ENCODE measurements at regions not wholly inside any gene's neighbourhood (a gene's known extent, or its start where the extent isn't known, plus 50 kb on each side); places are given as distances from the start of the nearest gene placed in this dataset.

GRCh38 chr12:97151481-97151880 lies 244.4 kb downstream of the NEDD1 start:
- Histone ChIP-seq H3K9me3 (ENCODE audit: control extremely low read depth in 1 of 3, control insufficient read depth in 2 of 3, insufficient read depth in 1 of 3, low read length in 2 of 3) (no peaks in the 10 kb centered on the region), H3K27ac (ENCODE audit: low read length in 2 of 2) (no peak overlapping the region), H3K79me2 (ENCODE audit: control insufficient read depth, insufficient read depth, low read length) (no peaks in the 10 kb centered on the region), H3K4me3 (ENCODE audit: control extremely low read depth in 1 of 5, extremely low read depth in 1 of 5, insufficient read depth in 1 of 5, low read depth in 2 of 5, low read length in 4 of 5) (no peak overlapping the region), H2AFZ (ENCODE audit: insufficient read depth, low read depth, low read length, poor library complexity, severe bottlenecking) (no peak overlapping the region), H3K4me1 (ENCODE audit: control insufficient read depth in 2 of 2, insufficient read depth in 2 of 2, low read length in 2 of 2) (no peaks in the 10 kb centered on the region), H3K4me2 (replicated peaks; ENCODE audit: low read depth, low read length, poor library complexity, severe bottlenecking) (no peak overlapping the region), H3K36me3 (replicated peaks in 1 of 2; ENCODE audit: control extremely low read depth in 1 of 2, control insufficient read depth in 1 of 2, extremely low read depth in 1 of 2, insufficient read depth in 2 of 2, low read length in 1 of 2) (no peaks in the 10 kb centered on the region), H3K27me3 (replicated peaks in 1 of 4; ENCODE audit: control extremely low read depth in 1 of 4, control insufficient read depth in 3 of 4, insufficient read depth in 4 of 4, low read length in 3 of 4) (peaks cover 0 to 5% (median 2%) of the 10 kb centered on the region in 4 experiments), H3K9ac (ENCODE audit: low read length) (no peak overlapping the region), H4K20me1 (ENCODE audit: control insufficient read depth, insufficient read depth, low read length, poor library complexity, severe bottlenecking) (no peaks in the 10 kb centered on the region)
- TF ChIP-seq CTCF (IDR thresholded peaks at IDR 0.05) (no peak), EZH2 (IDR thresholded peaks at IDR 0.05; ENCODE audit: borderline replicate concordance, insufficient read depth, low read depth, low read length, poor library complexity, severe bottlenecking) (no peak)
- intact Hi-C loops (cut with micrococcal nuclease), result no loop called here
- ATAC-seq (ENCODE audit: low read depth) (no peak), DNase-seq (no peak)
- POLR2A ChIA-PET, result no interaction called here
- no peak overlapping the region for H3K27ac Mint-ChIP-seq
- H3K4me1 Mint-ChIP-seq, result no peaks in the 10 kb centered on the region
- no CpG with 5 or more reads among the region's 1 CpG for WGBS (ENCODE audit: insufficient coverage)
- H3K9me3 Mint-ChIP-seq (ENCODE audit: insufficient read depth), result no peaks in the 10 kb centered on the region
- CTCF ChIA-PET, result interaction anchor here (0.7 to 10.6 kb wide), 4 partner anchors 7 to 1221 kb away, joined by 3 to 126 read pairs (median 19); no protein-coding TSS in a partner anchor
- H3K4me3 Mint-ChIP-seq, result no peak overlapping the region
- peaks cover 9% of the 10 kb centered on the region for H3K27me3 Mint-ChIP-seq

- Histone ChIP-seq H3K4me3 (ENCODE audit: control extremely low read depth in 1 of 5, extremely low read depth in 1 of 5, insufficient read depth in 1 of 5, low read depth in 2 of 5, low read length in 4 of 5) (no peak overlapping the region), H3K4me1 (ENCODE audit: control insufficient read depth in 2 of 2, insufficient read depth in 2 of 2, low read length in 2 of 2) (no peaks in the 10 kb centered on the region), H3K27ac (ENCODE audit: low read length in 2 of 2) (no peak overlapping the region), H3K9me3 (ENCODE audit: control extremely low read depth in 1 of 3, control insufficient read depth in 2 of 3, insufficient read depth in 1 of 3, low read length in 2 of 3) (no peaks in the 10 kb centered on the region), H3K9ac (ENCODE audit: low read length) (no peak overlapping the region), H3K36me3 (replicated peaks in 1 of 2; ENCODE audit: control extremely low read depth in 1 of 2, control insufficient read depth in 1 of 2, extremely low read depth in 1 of 2, insufficient read depth in 2 of 2, low read length in 1 of 2) (no peaks in the 10 kb centered on the region), H2AFZ (ENCODE audit: insufficient read depth, low read depth, low read length, poor library complexity, severe bottlenecking) (no peak overlapping the region), H3K27me3 (replicated peaks in 1 of 4; ENCODE audit: control extremely low read depth in 1 of 4, control insufficient read depth in 3 of 4, insufficient read depth in 4 of 4, low read length in 3 of 4) (peaks cover 0 to 5% (median 2%) of the 10 kb centered on the region in 4 experiments), H3K4me2 (replicated peaks; ENCODE audit: low read depth, low read length, poor library complexity, severe bottlenecking) (no peak overlapping the region), H4K20me1 (ENCODE audit: control insufficient read depth, insufficient read depth, low read length, poor library complexity, severe bottlenecking) (no peaks in the 10 kb centered on the region), H3K79me2 (ENCODE audit: control insufficient read depth, insufficient read depth, low read length) (no peaks in the 10 kb centered on the region)
- Mint-ChIP-seq H3K9me3 (ENCODE audit: insufficient read depth) (no peaks in the 10 kb centered on the region), H3K4me3 (no peak overlapping the region), H3K27ac (no peak overlapping the region), H3K27me3 (peaks cover 9% of the 10 kb centered on the region), H3K4me1 (no peaks in the 10 kb centered on the region)
- TF ChIP-seq EZH2 (IDR thresholded peaks at IDR 0.05; ENCODE audit: borderline replicate concordance, insufficient read depth, low read depth, low read length, poor library complexity, severe bottlenecking), result no peak
- no peak for TF ChIP-seq CTCF (IDR thresholded peaks at IDR 0.05)
- no peak for DNase-seq
- ChIA-PET POLR2A (no interaction called here), CTCF (interaction anchor here (1.0 kb wide), 1 partner anchor 10 kb away, joined by 5 read pairs; no protein-coding TSS in a partner anchor)
- no peak for ATAC-seq (ENCODE audit: low read depth)
- intact Hi-C loops (cut with micrococcal nuclease), result no loop called here
- WGBS (ENCODE audit: insufficient coverage), result 90% methylated on average over 3 of the region's 5 CpGs
These were observed 252.3 kb downstream of the NEDD1 start for GRCh38 chr12:97159377-97159776.

Measured in B cell (primary cell).